ENCODE measurements at regions not wholly inside any gene's neighbourhood (a gene's known extent, or its start where the extent isn't known, plus 50 kb on each side); places are given as distances from the start of the nearest gene placed in this dataset.

DNA sequence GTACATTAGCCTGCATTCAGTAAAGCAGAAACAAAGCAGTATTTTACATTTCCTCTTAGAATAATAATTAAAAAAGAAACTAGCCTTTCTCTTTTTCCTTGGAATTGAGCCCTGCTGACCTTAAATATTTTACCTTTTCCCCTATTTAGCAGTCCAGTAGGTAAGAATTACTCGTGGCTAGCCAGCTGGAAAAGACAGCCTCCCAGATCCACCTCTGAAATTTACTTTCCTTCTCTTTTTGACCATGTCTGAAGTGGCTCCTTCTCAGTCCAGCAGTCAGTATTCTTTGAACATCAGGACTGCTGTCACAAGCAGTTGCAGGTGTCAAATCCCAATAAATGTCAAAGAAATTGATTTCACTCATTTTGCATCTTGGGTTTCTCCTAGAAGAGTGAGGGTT lies 311.5 kb upstream of the DCBLD2 start:
- no peak for DNase-seq (ENCODE audit: low read depth in 2 of 2)

DNA sequence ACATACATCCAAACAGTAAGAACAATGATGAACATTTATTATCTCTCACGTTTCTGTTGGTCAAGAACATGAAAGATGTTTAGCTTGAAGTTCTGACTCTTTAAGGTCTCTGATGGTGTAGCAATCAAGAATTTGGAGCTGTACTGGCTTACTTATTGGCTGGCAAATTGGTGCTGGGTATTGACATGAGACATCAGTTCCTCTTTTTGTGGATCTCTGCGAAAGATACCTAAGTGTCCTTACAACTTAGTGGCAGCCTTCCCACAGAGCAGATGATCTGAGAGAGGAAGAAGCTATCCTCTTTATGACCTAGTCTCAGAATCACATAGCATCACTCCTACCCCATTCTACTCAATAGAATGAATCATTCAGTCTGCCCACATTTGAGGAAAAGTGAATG lies 309.8 kb upstream of the DCBLD2 start:
- no peak for DNase-seq (ENCODE audit: low read depth in 2 of 2)

DNA sequence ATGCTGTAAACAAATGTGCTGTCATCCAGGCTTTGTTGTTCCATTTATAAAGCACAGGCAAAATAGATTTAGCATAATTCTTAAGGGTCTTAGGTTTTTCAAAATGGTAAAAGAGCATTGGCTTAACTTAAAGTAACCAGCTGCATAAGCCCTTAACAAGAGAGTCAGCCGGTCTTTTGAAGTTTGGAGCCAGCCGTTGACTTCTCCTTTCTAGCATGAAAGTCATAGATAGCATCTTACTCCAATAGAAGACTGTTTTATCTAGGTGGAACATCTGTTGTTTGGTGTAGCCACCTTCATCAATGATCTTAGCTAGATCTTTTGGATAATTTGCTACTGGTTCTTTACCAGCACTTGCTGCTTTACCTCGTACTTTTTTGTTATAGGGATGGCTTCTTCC lies 297.5 kb upstream of the DCBLD2 start:
- DNase-seq (ENCODE audit: low read depth in 2 of 2): no peak

DNA sequence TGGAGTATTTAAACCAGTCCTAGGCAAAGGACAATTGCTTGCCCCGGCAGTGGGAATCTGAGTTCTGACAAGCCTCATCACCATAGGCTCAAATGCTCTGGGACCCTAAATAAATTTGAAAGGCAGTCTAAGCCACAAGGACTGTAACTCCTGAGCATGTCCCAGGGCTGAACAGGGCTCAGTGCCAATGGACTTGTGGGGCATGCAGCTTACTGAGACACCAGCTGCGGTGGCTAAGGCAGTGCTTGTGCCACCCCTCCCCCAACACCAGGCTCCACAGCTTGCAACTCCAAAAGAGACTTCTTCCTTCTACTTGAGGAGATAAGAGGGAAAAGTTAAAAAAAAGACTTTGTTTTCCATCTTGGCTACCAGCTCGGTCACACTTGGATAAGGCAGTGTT lies 289.7 kb upstream of the DCBLD2 start:
- DNase-seq (ENCODE audit: low read depth in 2 of 2): no peak

DNA sequence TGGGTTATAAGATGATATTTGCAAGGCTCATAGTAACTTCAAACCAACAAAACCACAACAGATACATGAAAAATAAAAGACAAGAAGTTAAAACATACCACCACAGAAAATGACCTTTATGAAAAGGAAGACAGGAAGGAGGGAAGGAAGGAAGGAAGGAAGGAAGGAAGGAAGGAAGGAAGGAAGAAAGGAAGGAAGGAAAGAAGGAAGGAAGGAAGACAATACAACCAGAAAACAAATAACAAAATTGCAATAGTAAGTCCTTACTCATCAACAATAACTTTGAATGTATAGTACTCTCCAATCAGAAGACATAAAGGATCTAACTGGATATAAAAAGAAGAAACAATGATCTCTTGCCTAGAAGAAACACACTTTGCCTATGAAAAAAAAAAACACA lies 287.4 kb upstream of the DCBLD2 start:
- no peak for DNase-seq (ENCODE audit: low read depth in 2 of 2)

DNA sequence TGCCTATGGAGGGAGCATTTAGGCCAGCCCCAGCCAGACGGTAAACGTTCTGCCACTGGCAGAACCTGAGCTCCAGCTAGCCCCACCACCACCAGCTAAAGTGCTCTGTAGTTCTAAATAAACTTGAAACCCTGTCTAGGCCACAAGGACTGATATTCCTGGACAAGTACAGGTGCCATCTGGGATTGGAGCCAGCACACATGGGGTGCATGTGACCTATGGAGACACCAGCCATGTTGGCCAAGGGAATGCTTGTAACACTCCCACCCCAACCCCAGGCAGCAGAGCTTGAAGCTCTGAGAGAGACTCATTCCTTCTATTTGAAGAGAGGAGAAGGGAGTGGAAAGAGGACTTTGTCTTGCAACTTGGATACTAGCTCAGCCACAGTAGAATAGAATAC lies 284.5 kb upstream of the DCBLD2 start:
- no peak for DNase-seq (ENCODE audit: low read depth in 2 of 2)

DNA sequence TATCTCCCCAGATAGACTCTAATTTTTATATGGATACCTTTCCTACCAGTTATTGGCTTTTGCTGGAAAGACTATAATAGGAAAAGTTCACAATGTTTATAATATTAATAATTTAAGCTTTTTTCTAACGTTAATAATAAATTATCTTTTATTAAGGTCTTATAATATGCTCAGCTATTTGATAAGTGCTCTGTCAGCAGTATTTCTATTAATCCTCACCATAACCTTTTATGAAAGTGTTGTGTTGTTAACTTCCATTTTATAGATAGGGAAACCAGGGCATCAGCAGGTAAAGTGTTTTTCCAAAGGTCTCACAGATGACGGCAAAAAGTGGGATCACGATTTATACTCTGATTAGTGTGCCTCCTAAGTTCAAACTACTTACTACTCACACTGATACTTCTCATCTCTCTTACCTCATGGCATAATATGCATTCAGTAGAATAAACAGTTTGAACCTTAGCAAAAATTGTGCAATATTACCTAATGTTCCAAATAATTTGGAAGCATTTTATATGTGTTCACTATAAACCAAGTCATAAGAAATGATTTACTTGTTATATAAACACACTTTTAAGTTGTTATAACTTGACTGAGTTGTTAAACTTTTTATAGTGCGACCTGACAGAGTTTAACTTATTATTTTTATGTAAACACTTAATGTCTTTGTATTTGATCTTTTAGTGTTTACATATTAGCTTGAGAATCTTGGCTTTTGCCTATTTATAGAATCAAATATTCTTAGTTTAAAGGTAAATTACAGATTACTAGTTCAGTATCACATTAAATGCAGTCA lies 274.9 kb upstream of the DCBLD2 start:
- DNase-seq (ENCODE audit: low read depth in 2 of 2): no peak

DNA sequence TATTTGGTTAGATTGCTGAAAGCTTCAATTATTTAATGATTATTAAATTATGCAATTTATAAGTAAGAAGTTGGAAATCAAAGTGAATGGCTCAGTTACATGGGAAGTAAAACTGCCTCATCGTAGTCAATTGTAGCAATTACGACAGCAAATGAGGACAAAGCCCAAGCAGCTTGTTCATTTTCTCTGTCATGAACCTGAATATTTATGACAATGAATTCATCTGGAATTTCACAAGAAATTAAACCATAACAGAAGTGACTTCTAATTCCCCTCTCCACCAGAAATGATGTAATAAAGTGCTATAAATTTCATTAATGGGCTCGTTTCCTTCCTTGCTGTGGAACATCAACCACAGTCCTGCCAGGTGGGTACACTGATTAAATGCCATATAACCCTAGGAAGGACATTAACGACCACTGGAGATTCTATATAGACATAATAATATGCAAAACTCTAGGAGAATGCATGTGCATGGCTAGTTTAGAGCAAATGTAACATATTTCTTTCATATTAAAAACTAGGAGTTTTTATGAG lies 273.8 kb upstream of the DCBLD2 start:
- no peak for DNase-seq (ENCODE audit: low read depth in 2 of 2)

DNA sequence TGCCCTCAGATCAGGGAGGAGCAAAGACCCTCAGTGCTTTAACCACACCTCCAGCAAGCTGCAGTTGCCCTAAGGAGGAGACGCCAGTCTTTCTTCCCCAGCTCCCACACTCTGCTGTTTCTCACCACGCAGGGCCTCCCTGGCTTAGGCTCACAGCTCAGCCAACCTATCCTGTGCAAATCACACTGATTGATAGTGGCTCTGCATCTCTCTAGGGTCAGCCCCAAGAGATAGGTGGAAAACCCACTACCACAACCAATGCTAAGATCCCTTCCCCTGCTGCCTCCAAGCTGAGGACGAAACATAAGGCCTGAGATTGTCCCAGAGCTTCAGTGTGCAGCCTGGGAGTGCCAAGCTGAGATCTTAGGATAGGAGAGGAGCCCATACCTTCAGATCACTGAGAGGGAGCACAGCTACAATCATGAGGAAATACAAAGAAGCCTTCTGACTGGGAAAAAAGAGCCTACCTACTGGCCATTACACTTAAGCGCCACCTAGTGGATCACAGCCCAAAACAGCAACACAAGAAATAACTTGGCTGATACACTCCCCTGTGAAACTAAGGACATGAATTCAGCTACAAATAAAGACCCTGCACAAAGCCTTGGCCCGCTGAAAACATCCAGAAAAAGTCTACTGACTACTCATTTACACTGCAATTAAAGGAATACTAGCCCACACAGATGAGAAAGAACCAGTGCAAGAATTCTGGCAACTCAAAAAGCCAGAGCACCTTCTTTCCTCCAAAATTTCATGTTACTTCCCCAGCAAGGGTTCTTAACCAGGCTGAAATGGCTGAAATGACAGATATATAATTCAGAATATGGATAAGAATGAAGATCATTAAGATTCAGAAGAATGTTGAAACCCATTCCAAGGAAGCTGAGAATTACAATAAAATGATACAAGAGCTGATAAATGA lies 271.5 kb upstream of the DCBLD2 start:
- peak in 1 of 2 donors; percentile 4 for DNase-seq (ENCODE audit: low read depth in 2 of 2)

DNA sequence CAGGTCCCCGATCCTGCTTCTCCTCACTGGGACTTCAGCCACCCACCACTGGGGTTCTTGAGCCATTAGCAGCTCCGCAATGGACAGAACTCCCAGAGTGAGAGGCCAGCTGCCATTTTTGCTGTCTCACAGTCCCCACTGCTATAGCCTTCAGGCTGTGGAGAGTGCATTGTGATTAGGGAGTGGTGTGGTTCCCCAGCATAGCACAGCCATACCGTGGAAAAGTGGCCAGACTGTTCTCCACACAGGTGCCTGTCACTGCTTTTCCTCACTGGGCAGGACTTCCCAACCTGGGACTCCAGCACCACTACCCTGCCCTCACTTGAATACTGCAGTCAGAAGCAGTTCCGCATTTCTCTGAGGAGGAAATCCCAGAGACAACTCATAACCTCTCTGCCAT lies 270.3 kb upstream of the DCBLD2 start:
- no peak for DNase-seq (ENCODE audit: low read depth in 2 of 2)

DNA sequence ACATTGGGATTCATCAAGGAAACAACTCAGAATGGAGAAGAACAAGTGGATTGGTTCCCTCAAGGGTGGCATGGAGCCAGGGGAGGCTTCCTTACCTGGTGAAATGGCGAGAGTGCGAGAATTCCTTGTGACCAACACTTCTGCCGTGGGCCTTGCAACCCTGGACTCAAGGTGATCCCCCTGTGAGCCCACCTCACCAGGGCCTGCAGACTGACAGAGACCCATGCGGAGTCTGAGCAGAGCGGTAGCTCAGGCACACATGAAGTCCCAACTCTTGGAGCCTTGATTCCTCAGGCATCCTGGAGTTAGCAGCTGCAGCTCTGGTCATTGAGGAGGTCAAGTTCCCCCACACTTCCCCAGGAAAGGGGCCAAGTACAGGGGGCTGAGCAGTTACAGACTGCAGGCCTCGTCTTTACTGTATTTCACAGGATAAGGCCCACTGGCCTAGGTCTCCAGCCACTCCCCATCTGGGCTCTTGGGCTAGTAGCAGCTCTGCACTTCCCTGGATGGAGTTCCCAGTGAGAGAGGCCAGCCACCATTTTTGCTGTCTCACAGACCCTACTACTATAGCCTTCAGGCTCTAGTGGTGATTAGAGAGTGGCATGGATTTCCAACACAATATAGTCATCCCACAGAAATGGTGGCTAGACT lies 269.5 kb upstream of the DCBLD2 start:
- DNase-seq (ENCODE audit: low read depth in 2 of 2): no peak

DNA sequence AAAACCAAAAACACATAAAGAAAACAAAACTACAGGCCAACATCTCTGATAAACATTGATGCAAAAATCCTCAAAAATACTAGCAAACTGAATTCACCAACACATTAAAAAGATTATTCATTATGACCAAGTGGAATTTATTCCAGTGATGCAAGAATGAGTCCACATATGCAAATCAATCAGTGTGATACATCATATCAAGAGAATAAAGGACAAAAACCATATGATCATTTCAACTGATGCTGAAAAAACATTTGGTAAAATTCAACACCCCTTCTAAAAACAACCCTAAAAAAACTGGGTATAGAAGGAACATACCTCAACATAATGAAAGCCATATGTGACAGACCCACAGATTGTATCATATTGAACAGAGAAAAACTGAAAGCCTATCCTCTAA lies 265.6 kb upstream of the DCBLD2 start:
- DNase-seq (ENCODE audit: low read depth in 2 of 2): no peak

DNA sequence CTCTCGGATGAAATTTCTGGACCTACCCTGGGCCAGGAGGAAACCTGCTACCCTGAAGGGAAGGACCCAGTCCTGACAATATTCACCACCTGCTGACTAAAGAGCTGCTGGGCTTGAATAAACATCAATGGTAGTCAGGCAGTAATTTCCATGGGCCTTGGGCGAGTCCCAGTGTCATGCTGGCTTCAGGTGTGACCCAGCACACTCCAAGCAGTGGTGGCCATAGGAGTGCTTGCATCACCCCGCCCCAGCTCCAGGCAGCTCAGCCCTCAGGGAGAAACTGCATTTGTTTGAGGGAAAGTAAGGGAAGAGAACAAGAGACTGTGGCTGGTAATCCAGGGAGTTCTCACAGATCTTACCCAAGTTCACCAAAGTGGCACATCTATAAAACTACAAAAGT lies 261.8 kb upstream of the DCBLD2 start:
- DNase-seq (ENCODE audit: low read depth in 2 of 2): no peak

DNA sequence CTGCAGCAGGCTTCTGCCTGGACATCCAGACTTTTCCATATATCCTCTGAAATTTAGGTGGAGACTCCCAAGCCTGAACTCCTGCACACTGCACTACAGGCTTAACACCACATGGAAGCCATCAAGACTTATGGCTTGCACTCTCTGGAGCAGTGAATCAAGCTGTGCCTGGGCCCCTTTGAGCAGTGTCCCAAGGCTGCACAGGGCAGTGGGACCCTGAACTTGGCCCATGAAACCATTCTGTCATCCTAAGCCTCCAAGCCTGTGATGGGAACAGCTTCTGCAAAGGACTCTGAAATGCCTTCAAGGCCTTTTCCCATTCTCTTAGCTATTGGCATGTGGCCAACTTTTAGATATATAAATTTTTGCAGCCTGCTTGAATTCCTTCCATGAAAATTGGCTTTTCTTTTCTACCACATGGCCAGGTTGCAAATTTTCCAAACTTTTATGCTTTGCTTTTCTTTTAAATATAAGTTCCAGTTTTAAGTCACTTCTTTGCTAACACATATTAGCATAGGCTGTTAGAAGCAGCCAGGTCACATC lies 257.8 kb upstream of the DCBLD2 start:
- no peak for DNase-seq (ENCODE audit: low read depth in 2 of 2)

DNA sequence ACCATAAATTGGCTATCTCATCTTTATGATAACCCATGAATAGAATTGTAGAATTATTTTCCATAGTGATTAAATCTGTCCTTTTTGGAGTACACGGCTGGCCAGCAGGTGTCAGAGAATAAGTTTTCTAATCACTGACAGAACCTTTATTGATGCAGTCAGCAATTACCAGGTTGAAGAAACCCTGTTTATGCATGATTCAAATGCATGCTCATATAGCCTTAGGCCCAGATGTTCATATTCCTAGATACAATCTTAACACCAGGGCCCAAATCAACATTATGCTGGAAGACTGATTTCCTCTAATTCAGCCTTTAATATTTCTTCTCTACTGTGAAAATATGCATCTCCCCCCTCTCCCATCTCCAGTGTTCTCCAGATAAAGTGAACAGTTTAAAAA lies 243.5 kb upstream of the DCBLD2 start:
- DNase-seq (ENCODE audit: low read depth in 2 of 2): no peak

DNA sequence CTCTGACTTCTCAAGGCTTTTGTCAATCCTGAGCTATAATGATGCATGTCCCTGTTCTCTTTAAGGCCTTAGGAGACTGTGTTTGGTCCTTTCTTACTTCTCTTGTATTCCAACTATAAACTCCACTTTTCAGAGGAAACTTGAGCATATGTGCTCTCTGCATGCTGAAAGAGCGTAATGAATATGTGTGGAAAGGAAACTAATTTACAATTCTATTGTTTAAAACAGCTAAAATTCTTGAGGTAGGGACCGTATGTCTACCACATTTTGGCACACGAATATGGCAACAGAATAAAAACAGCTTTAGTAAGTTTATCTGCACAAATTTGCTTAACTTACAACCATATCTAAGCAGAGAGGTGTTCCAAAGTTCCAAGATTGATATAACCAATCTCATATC lies 242.0 kb upstream of the DCBLD2 start:
- DNase-seq (ENCODE audit: low read depth in 2 of 2): no peak

DNA sequence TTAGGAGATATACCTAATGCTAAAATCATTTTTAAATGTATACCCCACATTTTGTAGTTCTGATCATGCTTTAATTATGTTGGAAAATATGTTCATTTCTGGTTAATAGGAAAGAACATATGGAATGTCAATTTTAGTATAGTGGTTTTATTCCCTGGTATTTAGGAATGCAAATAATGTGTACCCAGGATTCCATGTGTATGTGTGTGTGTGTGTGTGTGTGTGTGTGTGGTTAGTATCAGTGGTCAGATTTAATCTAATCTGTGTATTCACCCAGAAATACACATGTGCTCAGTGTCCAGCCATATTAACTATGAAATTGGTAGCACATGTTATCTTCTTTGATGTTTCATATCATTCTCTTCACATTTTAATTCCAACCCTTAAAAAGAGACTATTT lies 233.5 kb upstream of the DCBLD2 start:
- DNase-seq (ENCODE audit: low read depth in 2 of 2): no peak

DNA sequence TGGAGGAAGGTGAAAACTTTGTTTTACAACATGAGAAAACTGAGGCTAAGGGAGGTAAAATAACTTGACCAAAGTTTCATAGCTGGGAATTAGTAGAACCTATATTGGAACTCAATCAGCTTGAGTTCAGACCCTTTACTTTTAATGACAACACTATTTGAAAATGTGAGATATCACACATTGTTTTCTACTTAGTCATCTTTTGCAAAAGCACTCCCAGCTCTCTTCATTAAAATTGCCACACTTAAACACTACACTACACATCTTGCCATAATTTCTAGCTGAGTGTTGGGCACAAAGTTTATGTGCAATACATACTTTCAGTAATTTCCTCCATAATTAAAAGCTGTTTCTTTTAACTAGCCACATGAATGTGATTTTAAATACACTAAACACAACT lies 230.4 kb upstream of the DCBLD2 start:
- no peak for DNase-seq (ENCODE audit: low read depth in 2 of 2)

DNA sequence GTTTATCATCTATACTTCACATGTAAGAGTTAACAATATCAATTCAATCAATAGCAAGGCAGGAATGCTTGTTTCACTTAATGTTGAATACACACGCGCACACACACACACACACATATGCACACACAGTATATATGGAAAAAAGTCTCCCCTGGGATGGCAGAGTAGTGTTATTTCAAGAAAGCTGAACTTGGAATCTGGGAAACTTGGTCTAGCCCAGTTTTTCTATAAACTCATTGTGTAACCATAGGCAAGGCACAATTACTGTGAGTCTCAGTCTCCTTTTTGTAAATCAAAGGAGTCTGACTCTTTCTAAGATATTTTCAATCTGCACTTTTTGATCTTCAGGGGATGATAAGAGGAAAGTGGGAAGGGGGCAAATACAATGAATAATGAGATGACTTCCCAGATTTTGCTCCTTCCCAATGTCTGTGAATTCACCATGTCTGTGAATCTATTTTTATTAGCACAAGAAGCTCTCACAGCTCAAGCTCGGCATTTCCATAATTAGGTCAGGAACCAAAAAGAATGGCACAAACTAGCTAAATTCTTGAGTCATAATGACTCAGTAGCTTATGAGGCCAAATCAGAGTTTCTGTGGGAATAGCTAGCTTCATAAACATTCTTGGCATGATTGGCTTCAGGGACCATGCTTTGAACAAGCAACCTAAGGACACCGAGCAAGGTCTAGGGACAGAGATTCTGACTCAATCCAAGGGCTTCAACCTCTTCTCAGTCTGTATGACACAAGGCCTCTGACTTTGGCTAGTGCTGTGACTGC lies 227.4 kb upstream of the DCBLD2 start:
- DNase-seq (ENCODE audit: low read depth in 2 of 2): no peak

DNA sequence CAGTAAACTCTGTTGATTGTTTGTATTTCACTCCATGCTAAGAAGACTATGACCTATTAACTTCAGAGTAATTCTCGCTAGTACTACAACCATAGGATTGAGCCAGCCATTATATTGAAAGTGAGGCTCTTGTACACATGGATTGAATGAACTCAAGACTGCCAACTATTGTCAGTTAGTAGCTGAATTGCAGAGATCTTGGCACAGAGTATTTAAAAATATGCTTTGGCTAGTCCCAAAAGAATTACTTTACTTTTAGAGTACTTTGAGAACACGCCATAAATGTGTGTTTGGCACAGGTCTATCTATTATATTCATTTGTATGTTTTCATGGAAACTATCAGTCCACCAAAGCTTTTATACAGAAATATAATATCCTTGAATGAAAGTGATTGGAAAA lies 226.7 kb upstream of the DCBLD2 start:
- no peak for DNase-seq (ENCODE audit: low read depth in 2 of 2)

DNA sequence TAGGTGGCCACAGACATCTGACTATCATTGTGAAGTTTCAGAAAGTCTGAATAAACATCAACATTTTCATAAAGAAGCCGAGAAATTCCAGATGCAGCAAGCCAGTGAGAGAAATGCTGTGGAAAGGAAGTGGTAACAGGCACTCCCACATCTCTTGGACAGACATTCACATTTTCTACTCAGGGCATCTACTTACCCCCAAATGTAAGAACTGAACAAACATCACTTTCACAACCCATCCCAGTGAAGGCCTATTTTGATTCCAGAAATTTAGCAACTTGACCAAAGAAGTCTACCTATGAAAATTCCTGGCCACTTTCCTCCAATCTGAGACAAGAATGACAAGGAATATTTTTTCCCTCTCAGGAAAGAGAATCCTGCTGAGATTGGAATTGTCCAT lies 224.8 kb upstream of the DCBLD2 start:
- no peak for DNase-seq (ENCODE audit: low read depth in 2 of 2)

All from stimulated activated CD8-positive, alpha-beta memory T cell treated with anti-CD3 and anti-CD28 coated beads, Interleukin-15, amount 100 ng/mL, for 48 hours (primary cell).